GM18498 (cell line): ENCODE measurements at regions not wholly inside any gene's neighbourhood (a gene's known extent, or its start where the extent isn't known, plus 50 kb on each side); places are given as distances from the start of the nearest gene placed in this dataset.
"Not testable (repeated sequence)": the region's sequence is repeated elsewhere in the genome, so short reads cannot be mapped to it uniquely, and the experiment has no call there.

Experiments used
- ATAC-seq: cut with Tn5 transposase; IDR thresholded peaks from one replicate; pipeline ENCODE4 v1.9.1; 2021; ENCODE audit warnings: mild to moderate bottlenecking, moderate library complexity; ENCODE audit not compliant: unreplicated experiment

DNA sequence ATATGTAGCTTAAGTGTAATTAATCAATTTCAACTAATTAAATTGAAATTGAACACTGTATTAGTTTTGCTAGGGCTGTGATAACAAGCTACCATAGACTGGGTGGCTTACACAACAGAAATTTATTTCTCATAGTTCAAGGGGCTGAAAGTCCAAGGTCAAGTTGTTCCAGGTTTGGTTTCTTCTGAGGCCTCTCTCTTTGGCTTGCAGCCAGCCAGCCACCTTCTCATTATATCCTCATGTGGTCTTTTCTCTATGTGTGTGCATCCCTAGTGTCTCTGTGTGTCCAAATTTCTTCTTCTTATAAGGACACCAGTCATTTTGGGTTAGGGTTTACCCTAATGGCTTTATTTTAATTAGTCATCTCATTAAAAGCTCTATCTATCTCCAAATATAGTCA is 611.7 kb downstream of the UTRN start:
- no peak for ATAC-seq

DNA sequence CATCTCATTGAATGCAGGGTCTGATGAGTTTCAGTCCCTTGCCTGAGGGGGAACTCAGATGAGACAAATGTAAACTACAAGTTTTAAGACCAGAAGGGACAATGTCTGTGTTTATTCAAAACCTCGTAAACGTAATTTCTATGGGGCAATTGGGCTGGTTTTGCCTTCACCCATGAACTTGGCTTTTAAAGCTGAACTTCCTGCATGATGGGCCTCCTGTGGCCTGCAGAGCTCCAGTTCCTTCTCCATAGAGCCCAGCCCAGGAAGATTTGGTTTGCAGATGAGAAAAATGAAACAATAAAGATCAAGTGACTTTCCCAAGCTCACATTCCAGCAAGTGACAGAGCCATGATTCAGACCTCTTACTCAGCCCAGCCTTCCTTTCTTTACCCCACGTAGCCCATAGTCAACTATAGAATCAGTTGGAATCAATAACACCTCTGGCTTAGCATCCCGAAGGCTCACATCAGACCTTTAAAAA is 612.3 kb downstream of the UTRN start:
- ATAC-seq = no peak

DNA sequence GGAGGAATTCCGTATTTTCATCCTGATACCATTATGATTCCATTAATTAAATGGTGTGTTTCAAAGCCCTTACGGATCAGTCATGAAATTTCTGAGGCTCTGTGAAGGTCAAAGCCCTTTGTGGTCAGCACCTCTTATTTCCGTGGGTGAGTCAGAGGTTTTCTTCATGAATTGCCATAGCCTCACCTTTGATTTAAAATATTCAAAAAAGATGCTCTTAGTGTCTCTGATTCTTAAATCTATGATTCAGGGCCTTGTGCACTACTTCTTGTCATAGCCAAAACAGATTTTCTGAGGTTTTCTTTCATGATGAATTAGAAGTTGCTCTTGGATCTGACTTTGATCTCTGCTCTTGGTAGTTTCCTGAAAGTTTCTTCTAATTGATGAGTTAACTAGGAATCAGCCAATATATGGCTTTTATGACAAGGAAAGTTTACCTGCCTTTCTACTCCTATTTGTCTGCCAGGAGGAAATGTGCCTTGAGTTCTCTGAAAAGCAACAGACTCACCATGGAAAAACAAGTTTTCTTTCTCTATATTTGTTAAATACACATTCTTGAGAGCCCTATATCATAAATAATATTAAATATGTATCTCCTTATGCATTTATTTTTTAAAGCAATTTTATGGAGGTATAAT is 613.0 kb downstream of the UTRN start:
- ATAC-seq = no peak

DNA sequence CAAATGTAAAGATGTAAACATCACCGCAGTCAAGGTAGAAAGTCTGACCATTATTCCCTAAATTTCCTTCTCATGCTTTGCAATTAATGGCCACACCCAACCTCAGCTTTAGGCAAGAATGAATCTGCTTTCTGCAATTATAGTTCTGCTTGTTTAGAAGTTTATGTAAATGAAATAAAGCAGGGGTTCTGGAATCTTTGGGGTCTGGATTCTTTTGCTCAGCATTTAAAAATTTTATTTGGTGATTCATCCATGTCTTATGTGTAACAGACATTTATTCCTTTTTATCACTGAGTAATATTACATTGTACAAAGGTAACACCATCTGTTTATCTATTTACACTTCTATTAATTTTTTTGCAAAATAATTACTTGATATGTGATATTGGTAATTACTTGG is 613.6 kb downstream of the UTRN start:
- ATAC-seq = no peak

DNA sequence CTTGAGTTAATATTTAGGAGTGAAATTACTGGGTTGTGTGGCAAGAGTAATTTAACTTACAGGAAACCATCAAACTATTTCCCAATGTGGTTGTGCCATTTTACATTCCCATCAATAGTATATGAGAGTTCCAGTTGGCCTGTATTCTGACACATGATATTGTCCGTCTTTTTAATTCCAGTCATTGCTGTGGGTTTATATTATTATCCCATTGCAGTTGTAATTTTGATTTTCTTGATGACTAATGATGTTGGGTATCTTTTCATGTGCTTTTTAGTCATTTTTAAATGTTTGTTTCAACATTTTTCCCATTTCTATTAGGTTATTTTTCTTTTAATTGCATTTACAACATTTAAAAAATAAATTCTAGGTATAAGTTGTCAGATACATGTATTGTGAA is 614.0 kb downstream of the UTRN start:
- no peak for ATAC-seq

DNA sequence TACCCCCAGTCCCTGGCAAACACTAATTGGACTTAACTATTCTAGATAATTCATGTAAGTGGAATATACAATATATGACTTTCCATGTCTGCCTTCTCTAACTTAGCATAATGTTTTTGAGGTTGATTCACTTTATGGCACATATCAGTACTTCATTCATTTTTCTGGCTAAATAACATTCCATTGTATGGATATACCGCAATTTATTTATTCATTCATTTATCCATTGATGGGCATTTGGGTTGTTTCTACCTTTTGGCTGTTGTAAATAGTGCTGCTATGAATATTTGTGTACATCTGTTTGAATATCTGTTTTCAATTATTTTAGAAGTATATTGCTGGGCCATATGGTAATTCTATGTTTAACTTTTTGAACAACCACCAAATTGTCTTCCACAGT is 616.3 kb downstream of the UTRN start:
- no peak for ATAC-seq

DNA sequence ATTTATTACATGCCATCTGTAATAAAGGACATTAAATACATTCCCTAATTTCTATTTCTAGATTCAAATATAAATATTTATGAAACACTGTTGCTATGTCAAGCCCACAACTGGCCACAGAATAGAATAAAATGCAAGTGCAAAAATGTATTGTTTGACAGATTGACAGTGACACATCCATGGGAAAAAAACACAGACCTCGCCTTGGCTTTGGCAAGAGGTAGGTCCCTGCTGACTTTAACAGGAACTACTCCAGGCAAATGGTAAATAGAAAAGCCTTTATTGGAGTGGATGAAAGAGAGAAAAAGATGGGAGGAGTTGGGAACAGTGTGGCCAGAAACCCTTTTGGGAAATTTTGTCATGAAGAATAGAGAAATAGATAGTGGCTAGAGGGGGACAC is 622.9 kb downstream of the UTRN start:
- ATAC-seq = no peak

DNA sequence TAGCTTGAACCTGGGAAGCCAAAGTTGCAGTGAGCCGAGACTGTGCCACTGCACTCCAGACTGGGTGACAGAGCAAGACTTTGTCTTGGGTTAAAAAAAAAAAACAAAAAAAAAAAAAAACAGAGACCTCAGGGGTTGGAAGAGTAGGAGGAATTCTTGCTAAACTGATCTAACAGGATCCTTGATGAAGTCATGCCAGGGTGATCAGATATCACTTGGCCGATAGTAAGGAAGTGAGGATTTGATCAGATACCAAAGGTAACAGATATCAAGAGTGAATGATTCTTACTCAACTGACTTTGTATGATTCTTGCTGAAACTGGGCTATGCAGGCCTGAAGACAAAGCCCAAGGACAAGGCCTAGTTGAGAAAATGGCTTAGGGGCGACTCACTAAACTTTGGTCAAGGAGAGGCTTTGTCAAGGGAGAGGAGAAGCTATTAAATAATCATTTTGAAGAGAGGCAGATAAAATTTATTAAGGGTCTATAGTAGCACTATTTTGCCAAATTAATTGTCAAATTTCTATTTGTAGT is 624.7 kb downstream of the UTRN start:
- no peak for ATAC-seq

DNA sequence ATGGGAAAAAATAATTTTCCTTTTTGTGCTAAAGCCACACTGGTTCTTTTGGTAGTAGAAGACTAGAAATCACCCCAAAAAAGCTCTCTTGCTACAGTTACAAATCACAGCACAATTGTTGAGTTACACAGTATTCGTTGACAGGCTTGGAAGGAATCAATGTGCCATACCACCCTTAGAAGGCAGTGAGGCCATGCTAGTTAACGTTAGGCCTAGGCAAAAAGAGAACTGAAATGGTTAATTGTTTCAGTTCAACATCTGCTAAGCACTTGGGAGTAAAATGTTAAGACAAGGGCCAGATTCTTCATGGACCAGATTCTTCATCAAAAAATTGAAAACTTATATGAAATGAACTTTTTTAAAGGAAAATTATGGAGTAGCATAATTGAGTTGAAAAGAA is 626.2 kb downstream of the UTRN start:
- ATAC-seq = no peak

DNA sequence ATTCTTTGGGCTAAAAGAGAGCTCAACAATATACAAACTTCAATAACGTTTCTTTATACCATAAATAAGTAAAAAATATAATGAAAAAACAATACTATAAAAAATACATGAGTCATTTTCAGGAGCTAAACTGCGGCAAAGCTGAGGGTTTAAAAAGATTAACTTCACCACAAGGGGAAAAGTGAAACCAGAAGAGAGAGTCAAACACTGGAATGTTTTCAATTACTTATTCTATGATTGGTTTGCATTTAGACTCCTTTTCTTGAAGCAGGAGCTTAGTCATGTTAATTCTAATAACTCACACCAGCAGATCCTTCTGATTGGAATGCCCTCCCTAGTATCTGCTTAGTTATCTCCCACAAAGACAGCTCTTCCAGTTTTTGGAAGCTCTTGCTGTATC is 627.3 kb downstream of the UTRN start:
- ATAC-seq = no peak

DNA sequence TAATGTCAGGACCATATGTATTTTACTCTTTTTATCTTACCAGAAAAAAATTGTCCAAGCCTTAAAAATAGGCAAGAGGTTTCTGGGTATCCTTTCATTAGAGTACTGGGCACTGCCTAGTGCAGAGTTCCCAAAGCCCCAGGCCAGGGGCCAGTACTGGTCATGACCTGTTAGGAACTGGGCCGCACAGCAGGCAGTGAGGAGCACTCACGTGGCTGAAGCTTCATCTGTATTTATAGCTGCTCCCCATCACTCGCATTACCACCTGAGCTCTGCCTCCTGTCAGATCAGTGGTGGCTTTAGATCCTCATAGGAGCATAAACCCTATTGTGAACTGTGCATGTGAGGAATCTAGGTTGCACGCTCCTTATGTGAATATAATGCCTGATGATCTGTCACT is 632.9 kb downstream of the UTRN start:
- ATAC-seq = no peak

DNA sequence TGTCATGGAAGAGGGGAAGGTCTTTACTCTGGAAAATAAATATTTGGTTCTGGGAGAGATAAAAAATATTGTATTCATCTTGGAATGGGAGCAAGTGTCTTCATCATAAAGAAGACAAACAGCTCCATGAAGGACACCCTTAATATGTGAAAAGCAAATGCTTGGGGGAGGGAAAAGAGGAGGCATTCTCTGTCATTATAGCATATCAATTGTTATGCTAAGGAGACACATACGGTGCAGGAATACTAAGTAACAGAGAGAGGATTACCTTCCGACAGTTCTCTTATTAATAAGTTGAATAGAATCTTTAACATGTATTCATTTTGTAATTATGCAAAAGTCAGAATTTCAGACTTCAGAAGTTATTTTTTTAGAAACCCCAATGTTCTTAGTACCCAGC is 634.4 kb downstream of the UTRN start:
- ATAC-seq = no peak

DNA sequence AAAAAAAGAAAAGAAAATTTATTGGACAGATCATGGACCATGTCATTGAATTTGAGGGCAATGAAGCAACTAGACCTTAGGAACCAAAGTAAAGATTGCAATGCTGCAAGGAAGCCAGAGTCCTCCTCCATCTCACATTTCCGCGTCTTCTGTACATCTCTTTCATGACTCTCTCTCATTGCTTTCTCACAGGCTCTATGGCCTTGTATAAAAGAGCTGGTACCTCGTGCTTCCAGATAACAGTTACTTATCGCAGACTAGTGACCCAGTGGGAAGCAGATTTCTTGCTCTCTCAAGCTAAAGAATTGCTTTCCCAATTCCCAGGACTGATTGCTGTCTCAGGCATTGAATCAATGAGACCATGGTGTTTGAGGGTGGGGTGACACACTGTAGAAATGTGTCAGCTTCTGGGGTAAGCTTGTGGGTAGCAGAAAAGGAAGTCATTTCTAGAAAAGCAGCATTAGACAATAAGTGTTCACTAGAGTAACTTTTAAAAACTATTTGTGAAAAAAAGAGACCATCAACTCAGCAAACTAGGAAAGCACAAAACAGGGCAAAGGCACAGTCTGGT is 635.3 kb downstream of the UTRN start:
- no peak for ATAC-seq

DNA sequence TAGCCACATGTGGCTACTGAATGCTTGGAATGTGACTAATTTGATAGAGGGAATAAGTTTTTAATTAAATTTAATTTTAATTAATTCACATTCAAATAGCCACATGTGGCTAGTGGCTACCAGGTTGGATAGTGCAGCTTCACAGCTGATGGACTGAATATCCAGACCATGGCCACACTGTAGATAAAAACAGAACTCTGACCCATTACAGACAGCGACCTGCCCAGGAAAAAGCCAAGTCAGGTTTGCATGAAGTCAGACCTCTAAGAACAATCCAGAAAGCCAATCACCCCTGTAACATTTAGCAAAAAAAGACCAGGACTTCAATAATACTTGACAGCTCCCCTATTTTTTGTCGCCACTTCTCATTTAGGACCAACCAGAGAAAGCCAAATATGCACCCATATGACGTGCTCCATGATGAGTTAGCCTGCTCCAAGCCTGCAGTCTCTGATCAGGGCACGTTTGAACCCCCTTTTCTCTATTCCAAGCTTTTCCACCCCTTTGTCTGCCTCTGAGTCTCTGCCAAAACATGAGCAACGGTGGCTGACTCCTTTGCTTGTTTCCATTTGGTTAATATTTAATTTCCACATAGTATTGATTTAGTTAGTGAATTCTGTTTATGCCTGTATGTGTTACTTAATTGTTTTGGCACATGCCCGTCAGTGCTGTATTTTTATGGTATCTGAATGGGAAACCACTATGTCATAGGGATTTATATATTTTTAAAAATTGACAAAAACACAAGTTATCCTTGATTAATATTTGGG is 636.3 kb downstream of the UTRN start:
- no peak for ATAC-seq

DNA sequence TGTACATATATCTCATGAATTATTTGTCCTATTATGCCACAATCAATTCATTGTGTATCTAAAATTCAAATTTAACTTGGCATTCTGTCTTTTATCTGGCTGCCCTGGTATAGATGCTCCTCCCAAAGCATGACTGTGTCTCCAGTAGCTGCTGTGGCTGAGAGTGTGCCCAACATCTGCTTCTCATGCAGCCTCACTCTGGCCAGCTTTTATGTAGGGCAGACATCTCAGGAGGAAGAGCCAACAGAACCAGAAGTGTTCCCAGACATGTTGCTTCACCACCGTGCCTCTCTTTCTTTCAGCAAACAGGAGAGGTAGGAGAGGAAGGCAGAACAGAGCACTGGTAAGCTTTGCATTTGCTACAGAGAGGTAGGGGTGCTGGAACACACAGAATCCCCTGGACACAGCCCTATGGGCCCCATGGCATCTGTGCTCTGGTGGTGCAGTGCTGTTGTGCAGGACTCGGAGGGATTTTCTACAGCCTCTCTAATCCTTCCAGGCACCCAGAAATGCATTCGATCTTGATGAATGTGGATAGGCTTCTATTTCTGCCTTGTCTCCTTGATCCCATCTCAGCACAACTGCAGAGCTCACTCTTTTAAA is 637.1 kb downstream of the UTRN start:
- ATAC-seq = no peak

DNA sequence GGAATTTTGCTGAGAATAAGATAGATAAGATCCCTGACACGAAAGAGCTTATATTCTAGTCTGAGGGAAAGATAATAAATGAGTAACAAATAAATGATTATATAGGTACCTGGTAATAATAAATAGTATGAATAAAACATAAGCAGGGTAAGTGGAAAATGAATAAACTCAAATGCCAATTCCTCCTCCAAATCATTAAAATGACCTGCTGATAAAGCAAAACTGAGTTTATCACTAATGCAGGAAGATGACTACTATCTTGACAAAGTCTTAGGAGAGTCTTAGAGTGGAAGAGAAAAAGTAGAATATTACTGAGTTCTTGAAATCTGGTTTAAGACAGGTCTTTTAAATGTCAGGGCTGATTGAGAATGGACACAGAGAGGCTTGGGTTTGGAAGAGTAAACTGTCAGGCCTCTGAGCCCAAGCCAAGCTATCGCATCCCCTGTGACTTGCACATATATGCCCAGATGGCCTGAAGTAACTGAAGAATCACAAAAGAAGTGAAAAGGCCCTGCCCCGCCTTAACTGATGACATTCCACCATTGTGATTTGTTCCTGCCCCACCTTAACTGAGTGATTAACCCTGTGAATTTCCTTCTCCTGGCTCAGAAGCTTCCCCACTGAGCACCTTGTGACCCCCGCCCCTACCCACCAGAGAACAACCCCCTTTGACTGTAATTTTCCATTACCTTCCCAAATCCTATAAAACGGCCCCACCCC is 637.8 kb downstream of the UTRN start:
- not testable (repeated sequence) for ATAC-seq

DNA sequence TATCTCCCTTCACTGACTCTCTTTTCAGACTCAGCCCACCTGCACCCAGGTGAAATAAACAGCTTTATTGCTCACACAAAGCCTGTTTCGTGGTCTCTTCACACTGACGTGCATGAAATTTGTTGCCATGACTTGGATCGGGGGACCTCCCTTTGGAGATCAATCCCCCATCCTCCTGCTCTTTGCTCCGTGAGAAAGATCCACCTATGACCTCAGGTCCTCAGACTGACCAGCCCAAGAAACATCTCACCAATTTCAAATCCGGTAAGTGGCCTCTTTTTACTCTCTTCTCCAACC is 638.3 kb downstream of the UTRN start:
- not testable (repeated sequence) for ATAC-seq

DNA sequence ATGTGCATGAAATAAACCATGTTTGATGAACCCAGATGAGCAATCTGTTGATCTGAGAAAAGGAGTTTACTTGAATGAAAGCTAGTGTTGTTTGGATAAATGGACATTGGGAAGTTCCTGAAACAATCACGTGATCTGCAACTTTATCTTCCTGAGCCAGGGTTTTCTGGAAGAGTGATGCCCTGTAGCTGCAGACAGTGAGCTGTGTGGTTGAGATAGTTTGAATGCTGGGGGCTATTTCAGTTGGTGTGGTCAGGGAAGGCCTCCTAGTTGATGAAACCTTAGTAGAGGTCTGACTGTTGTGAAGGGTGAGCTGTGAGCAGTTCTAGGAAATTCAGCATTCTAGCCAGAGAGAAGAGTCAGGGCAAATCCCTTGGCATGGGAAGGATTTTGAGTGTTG is 643.7 kb downstream of the UTRN start:
- no peak for ATAC-seq

DNA sequence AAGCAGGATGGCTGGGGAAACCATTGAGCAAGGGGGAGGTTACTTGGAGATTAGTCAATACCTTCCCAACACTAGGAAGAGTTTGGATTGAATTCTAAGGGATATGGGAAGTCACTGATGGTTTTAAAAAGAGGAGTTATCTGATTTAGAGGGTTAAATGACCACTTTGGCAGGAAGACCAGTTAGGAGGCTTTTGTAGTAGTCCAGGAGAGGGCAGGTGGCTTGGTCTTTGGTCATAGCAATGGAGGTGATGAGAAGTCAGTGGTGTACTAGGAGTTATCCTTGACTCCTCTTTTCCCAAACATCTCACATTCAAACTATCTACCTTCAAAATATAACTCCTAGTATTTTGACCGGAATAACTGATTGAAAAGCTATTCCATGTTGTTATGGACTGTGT is 644.1 kb downstream of the UTRN start:
- no peak for ATAC-seq

DNA sequence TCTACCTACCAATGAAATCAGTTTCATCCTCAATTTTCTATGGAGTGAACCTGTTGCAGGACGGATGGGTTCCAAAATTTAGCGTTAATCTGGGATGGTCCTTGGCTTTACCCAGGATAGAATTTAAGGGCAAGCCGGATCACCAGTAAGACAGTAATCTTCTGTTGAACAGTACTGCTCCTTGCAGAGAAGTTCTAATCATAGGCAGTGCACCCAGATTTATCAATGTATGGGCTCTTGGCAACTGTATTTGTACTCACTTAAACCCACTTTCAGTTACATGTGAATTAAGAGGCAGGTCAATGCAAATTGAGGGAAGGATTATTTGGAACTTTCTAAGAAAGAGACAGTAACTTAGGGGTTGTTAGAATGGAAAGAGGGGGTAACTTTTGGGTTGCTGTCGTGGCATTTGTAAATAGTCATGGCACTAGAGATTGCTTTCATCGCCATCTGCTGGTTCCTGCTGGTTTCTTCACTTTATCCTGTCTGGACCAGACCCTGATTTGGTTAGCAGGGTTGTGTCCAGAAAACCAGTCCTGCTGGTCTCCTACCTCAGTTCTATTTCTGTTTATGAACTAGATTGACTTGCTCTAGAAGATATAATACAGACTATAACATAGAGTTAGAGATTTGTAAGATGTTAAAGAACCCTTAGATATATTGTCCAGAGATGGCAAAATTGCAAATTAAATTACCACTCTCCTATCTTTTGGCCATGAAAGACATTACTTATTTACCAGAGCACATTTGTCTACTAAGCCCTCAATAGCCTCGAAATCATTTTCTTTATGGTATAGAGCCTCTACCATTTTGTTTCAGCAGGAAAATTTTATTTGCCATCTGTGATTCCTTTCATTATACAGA is 646.3 kb downstream of the UTRN start:
- ATAC-seq = peak; percentile 74
